HepG2 (cell line): ENCODE measurements at regions not wholly inside any gene's neighbourhood (a gene's known extent, or its start where the extent isn't known, plus 50 kb on each side); places are given as distances from the start of the nearest gene placed in this dataset.

Source experiments
- CEBPB ChIP-seq: IDR thresholded peaks from 2 replicates; pipeline ENCODE4 v1.6.1; 2011; ENCODE audit warnings: low read depth, low read length, improper control_type of control experiment, borderline replicate concordance
- EZH2 ChIP-seq: conservative IDR thresholded peaks from 2 replicates; pipeline ENCODE4 v1.6.1; 2012; ENCODE audit warnings: mild to moderate bottlenecking, low read depth, low read length, moderate library complexity
- FOXM1 ChIP-seq: sonication (generic); formaldehyde crosslinking; IDR thresholded peaks from 2 replicates; pipeline ENCODE4 v1.5.0; 2020; ENCODE audit warnings: missing genetic modification reagents
- POLR2A ChIP-seq, 2 experiments: IDR thresholded peaks; 2 replicates each; pipeline ENCODE4 v1.6.1; 2011; ENCODE audit warnings: low read depth in 2 of 2, low read length in 2 of 2, mild to moderate bottlenecking in 1 of 2, moderate library complexity in 1 of 2; ENCODE audit not compliant: insufficient read depth in 1 of 2
- SIN3B ChIP-seq: fragments of 150-350 bp; IDR thresholded peaks from 2 replicates; pipeline ENCODE4 v1.6.1; 2014; ENCODE audit warnings: low read length
- TP53 ChIP-seq: sonication (generic); formaldehyde crosslinking; conservative IDR thresholded peaks from 2 replicates; pipeline ENCODE4 v1.4.0; 2020; ENCODE audit warnings: missing genetic modification reagents
- YY1 ChIP-seq: IDR thresholded peaks from 2 replicates; pipeline ENCODE4 v1.6.1; 2011; ENCODE audit warnings: low read length, low read depth, moderate library complexity, mild to moderate bottlenecking; ENCODE audit not compliant: insufficient read depth, insufficient replicate concordance
- TF ChIP-seq, protein P1 (sequence below): sonication (generic); formaldehyde crosslinking; IDR thresholded peaks from 2 replicates; pipeline ENCODE4 v1.5.0; 2020; ENCODE audit warnings: mild to moderate bottlenecking, missing genetic modification reagents, moderate library complexity
- TF ChIP-seq, protein P2 (sequence below): IDR thresholded peaks from 2 replicates; pipeline ENCODE4 v1.6.1; 2012; ENCODE audit warnings: low read length, improper control_type of control experiment

DNA sequence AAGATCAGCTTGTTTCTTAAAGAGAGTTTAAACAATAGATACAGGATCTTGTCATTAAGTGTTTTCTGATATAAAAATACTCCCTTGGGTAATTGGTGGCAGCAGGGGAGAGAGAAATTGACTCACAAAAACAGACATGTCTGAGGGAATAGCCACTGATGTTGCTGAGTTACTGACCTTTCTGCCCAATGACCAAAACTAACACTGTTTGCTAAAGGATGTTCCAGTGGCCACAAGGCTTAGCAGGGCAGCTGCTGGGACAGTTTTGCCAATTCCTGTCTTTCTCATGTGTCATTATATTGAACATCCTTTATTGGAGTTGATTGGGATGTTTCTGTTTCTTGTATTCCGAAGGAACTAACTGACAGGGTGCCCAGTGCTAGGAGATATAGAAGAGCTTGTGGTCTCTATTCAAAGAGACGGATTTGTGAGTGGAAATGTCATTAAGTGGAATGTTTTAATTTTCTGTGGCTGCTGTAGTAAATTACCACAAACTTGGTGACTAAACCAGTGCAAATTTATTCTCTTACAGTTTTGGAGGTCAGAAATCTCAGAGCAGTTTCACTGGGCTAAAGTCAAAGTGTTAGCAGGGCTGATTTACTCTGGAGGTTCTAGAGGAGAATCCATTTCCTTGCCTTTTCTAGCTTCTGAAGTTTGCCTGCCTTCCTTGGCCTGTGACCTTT lies 124.8 kb upstream of the RMDN2 start:
- no peak for TF ChIP-seq EZH2
- TF ChIP-seq TP53: no peak
- TF ChIP-seq SIN3B: no peak
- TF ChIP-seq, protein P1, sequence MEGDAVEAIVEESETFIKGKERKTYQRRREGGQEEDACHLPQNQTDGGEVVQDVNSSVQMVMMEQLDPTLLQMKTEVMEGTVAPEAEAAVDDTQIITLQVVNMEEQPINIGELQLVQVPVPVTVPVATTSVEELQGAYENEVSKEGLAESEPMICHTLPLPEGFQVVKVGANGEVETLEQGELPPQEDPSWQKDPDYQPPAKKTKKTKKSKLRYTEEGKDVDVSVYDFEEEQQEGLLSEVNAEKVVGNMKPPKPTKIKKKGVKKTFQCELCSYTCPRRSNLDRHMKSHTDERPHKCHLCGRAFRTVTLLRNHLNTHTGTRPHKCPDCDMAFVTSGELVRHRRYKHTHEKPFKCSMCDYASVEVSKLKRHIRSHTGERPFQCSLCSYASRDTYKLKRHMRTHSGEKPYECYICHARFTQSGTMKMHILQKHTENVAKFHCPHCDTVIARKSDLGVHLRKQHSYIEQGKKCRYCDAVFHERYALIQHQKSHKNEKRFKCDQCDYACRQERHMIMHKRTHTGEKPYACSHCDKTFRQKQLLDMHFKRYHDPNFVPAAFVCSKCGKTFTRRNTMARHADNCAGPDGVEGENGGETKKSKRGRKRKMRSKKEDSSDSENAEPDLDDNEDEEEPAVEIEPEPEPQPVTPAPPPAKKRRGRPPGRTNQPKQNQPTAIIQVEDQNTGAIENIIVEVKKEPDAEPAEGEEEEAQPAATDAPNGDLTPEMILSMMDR (CRISPR knock-in tag): no peak
- no peak for TF ChIP-seq CEBPB
- TF ChIP-seq FOXM1 (CRISPR knock-in tag): no peak
- no peak for TF ChIP-seq POLR2A (IDR thresholded peaks at IDR 0.05; ENCODE audit: insufficient read depth in 1 of 2, low read depth in 2 of 2, low read length in 2 of 2)
- no peak for TF ChIP-seq YY1
- TF ChIP-seq, protein P2, sequence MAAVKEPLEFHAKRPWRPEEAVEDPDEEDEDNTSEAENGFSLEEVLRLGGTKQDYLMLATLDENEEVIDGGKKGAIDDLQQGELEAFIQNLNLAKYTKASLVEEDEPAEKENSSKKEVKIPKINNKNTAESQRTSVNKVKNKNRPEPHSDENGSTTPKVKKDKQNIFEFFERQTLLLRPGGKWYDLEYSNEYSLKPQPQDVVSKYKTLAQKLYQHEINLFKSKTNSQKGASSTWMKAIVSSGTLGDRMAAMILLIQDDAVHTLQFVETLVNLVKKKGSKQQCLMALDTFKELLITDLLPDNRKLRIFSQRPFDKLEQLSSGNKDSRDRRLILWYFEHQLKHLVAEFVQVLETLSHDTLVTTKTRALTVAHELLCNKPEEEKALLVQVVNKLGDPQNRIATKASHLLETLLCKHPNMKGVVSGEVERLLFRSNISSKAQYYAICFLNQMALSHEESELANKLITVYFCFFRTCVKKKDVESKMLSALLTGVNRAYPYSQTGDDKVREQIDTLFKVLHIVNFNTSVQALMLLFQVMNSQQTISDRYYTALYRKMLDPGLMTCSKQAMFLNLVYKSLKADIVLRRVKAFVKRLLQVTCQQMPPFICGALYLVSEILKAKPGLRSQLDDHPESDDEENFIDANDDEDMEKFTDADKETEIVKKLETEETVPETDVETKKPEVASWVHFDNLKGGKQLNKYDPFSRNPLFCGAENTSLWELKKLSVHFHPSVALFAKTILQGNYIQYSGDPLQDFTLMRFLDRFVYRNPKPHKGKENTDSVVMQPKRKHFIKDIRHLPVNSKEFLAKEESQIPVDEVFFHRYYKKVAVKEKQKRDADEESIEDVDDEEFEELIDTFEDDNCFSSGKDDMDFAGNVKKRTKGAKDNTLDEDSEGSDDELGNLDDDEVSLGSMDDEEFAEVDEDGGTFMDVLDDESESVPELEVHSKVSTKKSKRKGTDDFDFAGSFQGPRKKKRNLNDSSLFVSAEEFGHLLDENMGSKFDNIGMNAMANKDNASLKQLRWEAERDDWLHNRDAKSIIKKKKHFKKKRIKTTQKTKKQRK: no peak
